ENCODE measurements at regions not wholly inside any gene's neighbourhood (a gene's known extent, or its start where the extent isn't known, plus 50 kb on each side); places are given as distances from the start of the nearest gene placed in this dataset.
A peak's percentile ranks its signal among the peaks of the same experiment; 100 is the strongest.
"Not testable (repeated sequence)": the region's sequence is repeated elsewhere in the genome, so short reads cannot be mapped to it uniquely, and the experiment has no call there.

GRCh38 chr6:27809067-27809938, 102.9 kb downstream of the OR2B2 start:
- H3K4me3 ChIP-seq (ENCODE audit: low read length) = peak overlapping the region; percentile 67
- no peak for DNase-seq (ENCODE audit: low read depth, low spot score)

- DNase-seq (ENCODE audit: low read depth, low spot score) = not testable (repeated sequence)
These were observed 103.7 kb downstream of the OR2B2 start for GRCh38 chr6:27808242-27809066.

GRCh38 chr6:27807441-27808241, 104.6 kb downstream of the OR2B2 start:
- peak; percentile 98 for DNase-seq (ENCODE audit: low read depth, low spot score)

More at GRCh38 chr6:27808242-27809066, 103.7 kb downstream of the OR2B2 start:
- peak overlapping the region; percentile 67 for H3K4me3 ChIP-seq (ENCODE audit: low read length)

GRCh38 chr6:27806981-27807440, 105.2 kb downstream of the OR2B2 start:
- peak overlapping the region; percentile 57 for H3K4me3 ChIP-seq (ENCODE audit: low read length)
- peak; percentile 69 for DNase-seq (ENCODE audit: low read depth, low spot score)

More at GRCh38 chr6:27807441-27808241, 104.6 kb downstream of the OR2B2 start:
- H3K4me3 ChIP-seq (ENCODE audit: low read length) = peak overlapping the region; percentile 57

- H3K4me3 ChIP-seq (ENCODE audit: low read length) = no peak overlapping the region
These were observed 106.8 kb downstream of the OR2B2 start for GRCh38 chr6:27805347-27805746.

GRCh38 chr6:27804851-27805250, 107.3 kb downstream of the OR2B2 start:
- DNase-seq (ENCODE audit: low read depth, low spot score) = no peak
- H3K4me3 ChIP-seq (ENCODE audit: low read length) = no peak overlapping the region

More at GRCh38 chr6:27805347-27805746, 106.8 kb downstream of the OR2B2 start:
- DNase-seq (ENCODE audit: low read depth, low spot score) = no peak

- no peak overlapping the region for H3K4me3 ChIP-seq (ENCODE audit: low read length)
- no peak for DNase-seq (ENCODE audit: low read depth, low spot score)
These were observed 111.3 kb downstream of the OR2B2 start for GRCh38 chr6:27800731-27801373.

- DNase-seq (ENCODE audit: low read depth, low spot score) = no peak
- no peak overlapping the region for H3K4me3 ChIP-seq (ENCODE audit: low read length)
These were observed 114.2 kb downstream of the OR2B2 start for GRCh38 chr6:27797960-27798359.

- not testable (repeated sequence) for DNase-seq (ENCODE audit: low read depth, low spot score); H3K4me3 ChIP-seq (ENCODE audit: low read length)
These were observed 115.3 kb downstream of the OR2B2 start for GRCh38 chr6:27796736-27797481.

GRCh38 chr6:27795697-27796494, 116.3 kb downstream of the OR2B2 start:
- peak; percentile 88 for DNase-seq (ENCODE audit: low read depth, low spot score)
- H3K4me3 ChIP-seq (ENCODE audit: low read length) = no peak overlapping the region

GRCh38 chr6:27791182-27791943, 120.8 kb downstream of the OR2B2 start:
- H3K4me3 ChIP-seq (ENCODE audit: low read length) = peak overlapping the region; percentile 50
- no peak for DNase-seq (ENCODE audit: low read depth, low spot score)

GRCh38 chr6:27788376-27788775, 123.8 kb downstream of the OR2B2 start:
- H3K4me3 ChIP-seq (ENCODE audit: low read length); DNase-seq (ENCODE audit: low read depth, low spot score): not testable (repeated sequence)

GRCh38 chr6:27786048-27786447, 126.1 kb downstream of the OR2B2 start:
- no peak overlapping the region for H3K4me3 ChIP-seq (ENCODE audit: low read length)
- DNase-seq (ENCODE audit: low read depth, low spot score) = no peak

- DNase-seq (ENCODE audit: low read depth, low spot score) = no peak
- no peak overlapping the region for H3K4me3 ChIP-seq (ENCODE audit: low read length)
These were observed 126.9 kb downstream of the OR2B2 start for GRCh38 chr6:27785294-27785693.

GRCh38 chr6:27782748-27783147, 129.4 kb downstream of the OR2B2 start:
- no peak for DNase-seq (ENCODE audit: low read depth, low spot score)
- H3K4me3 ChIP-seq (ENCODE audit: low read length) = no peak overlapping the region

- no peak for DNase-seq (ENCODE audit: low read depth, low spot score)
- H3K4me3 ChIP-seq (ENCODE audit: low read length) = no peak overlapping the region
These were observed 133.4 kb downstream of the OR2B2 start for GRCh38 chr6:27778625-27779417.

Measured in Jurkat, Clone E6-1 (cell line).